H1 (cell line): ENCODE measurements at regions not wholly inside any gene's neighbourhood (a gene's known extent, or its start where the extent isn't known, plus 50 kb on each side); places are given as distances from the start of the nearest gene placed in this dataset.

ENCODE experiments used
- CTCF ChIA-PET: fragments of 300-600 bp; sonication (Branson Sonifier 250); formaldehyde crosslinking; loops from one replicate; lab custom pipeline; 2021; ENCODE audit not compliant: partially characterized antibody; lab: Charles Lee
- POLR2A ChIA-PET: fragments of 300-600 bp; sonication (Branson Sonifier 250); formaldehyde crosslinking; loops from one replicate; lab custom pipeline; 2021; ENCODE audit warnings: inconsistent platforms; ENCODE audit not compliant: partially characterized antibody; lab: Charles Lee
- DNase-seq, 2 experiments: peaks; one replicate each; pipeline versions ENCODE4 v3.0.0 to v3.0.0-alpha.2; 2010 to 2022; ENCODE audit warnings: low spot score in 2 of 2, low read depth in 1 of 2, mixed read lengths in 1 of 2
- FAIRE-seq: peaks from 2 replicates; lab custom pipeline; 2011; peaks lifted over from hg19 to GRCh38; lab: Jason Lieb, UNC
- H2AFZ ChIP-seq: 2 replicates; pipeline ENCODE4 v1.8.1; 2012; ENCODE audit warnings: low read length, inconsistent platforms
- H2AK5ac ChIP-seq: 2 replicates; pipeline ENCODE4 v1.6.1; 2013; ENCODE audit warnings: low read depth, low read length
- H2BK120ac ChIP-seq: replicated peaks from 2 replicates; pipeline ENCODE3; 2013; ENCODE audit warnings: low read depth, low read length, inconsistent platforms
- H2BK12ac ChIP-seq: 2 replicates; pipeline ENCODE4 v1.6.1; 2013; ENCODE audit warnings: low read depth, low read length
- H2BK15ac ChIP-seq: 2 replicates; pipeline ENCODE4 v1.6.1; 2013; ENCODE audit warnings: low read length
- H2BK20ac ChIP-seq: 2 replicates; pipeline ENCODE4 v1.6.1; 2013; ENCODE audit warnings: low read length
- H2BK5ac ChIP-seq: 2 replicates; pipeline ENCODE4 v1.6.1; 2013; ENCODE audit warnings: low read depth, low read length
- H3K14ac ChIP-seq: 2 replicates; pipeline ENCODE4 v1.6.1; 2013; ENCODE audit warnings: inconsistent platforms; ENCODE audit not compliant: insufficient read length
- H3K18ac ChIP-seq: 2 replicates; pipeline ENCODE4 v1.6.1; 2013; ENCODE audit warnings: low read length; ENCODE audit errors: extremely low read depth
- H3K23ac ChIP-seq: 2 replicates; pipeline ENCODE4 v1.6.1; 2013; ENCODE audit warnings: inconsistent platforms; ENCODE audit not compliant: insufficient read length
- H3K23me2 ChIP-seq: 2 replicates; pipeline ENCODE4 v1.6.1; 2013; ENCODE audit warnings: low read depth, low read length
- H3K27ac ChIP-seq: 2 replicates; pipeline ENCODE4 v1.6.1; 2011; ENCODE audit warnings: low read depth, low read length, inconsistent platforms
- H3K27me3 ChIP-seq, 4 experiments: replicated peaks in 1 of 4; 1 replicate in 1 of 4; 2 replicates in 3 of 4; pipeline versions ENCODE4 v1.6.1 to v1.8.1; 2011 to 2013; ENCODE audit warnings: low read length in 3 of 4, mild to moderate bottlenecking in 3 of 4, inconsistent platforms in 2 of 4, mixed read lengths in 2 of 4, moderate library complexity in 1 of 4; ENCODE audit not compliant: control insufficient read depth in 3 of 4, insufficient read depth in 3 of 4; ENCODE audit errors: extremely low read depth in 1 of 4
- H3K36me3 ChIP-seq, 4 experiments: 2 replicates each; pipeline versions ENCODE4 v1.6.1 to v1.8.1; 2011 to 2013; ENCODE audit warnings: mild to moderate bottlenecking in 4 of 4, low read length in 3 of 4, moderate library complexity in 2 of 4, control low read depth in 1 of 4, inconsistent platforms in 1 of 4; ENCODE audit not compliant: insufficient read depth in 4 of 4, control insufficient read depth in 2 of 4
- H3K4ac ChIP-seq: replicated peaks from 2 replicates; pipeline ENCODE3; 2013; ENCODE audit warnings: low read length, low read depth, mixed read lengths, inconsistent platforms; ENCODE audit not compliant: insufficient read length
- H3K4me1 ChIP-seq, 4 experiments: replicated peaks in 1 of 4; 1 replicate in 1 of 4; 2 replicates in 3 of 4; pipeline versions ENCODE4 v1.6.1 to v1.8.1; 2011 to 2013; ENCODE audit warnings: low read length in 3 of 4, inconsistent platforms in 2 of 4, mixed read lengths in 1 of 4; ENCODE audit not compliant: insufficient read depth in 4 of 4, control insufficient read depth in 3 of 4
- H3K4me2 ChIP-seq, 2 experiments: 2 replicates each; pipeline versions ENCODE4 v1.6.1 to v1.8.1; 2011 to 2013; ENCODE audit warnings: low read depth in 2 of 2, low read length in 2 of 2, control low read depth in 1 of 2, inconsistent platforms in 1 of 2, mild to moderate bottlenecking in 1 of 2; ENCODE audit not compliant: insufficient read depth in 1 of 2
- H3K4me3 ChIP-seq, 4 experiments: fragments of 200-600, 300-600 bp in 1 of 4; sonication (generic), shearing (Covaris generic), sonication (Bioruptor Twin) in 1 of 4; 2 replicates each; pipeline versions ENCODE4 v1.5.1 to v1.8.1; 2011 to 2016; ENCODE audit warnings: low read length in 4 of 4, low read depth in 3 of 4, control low read depth in 2 of 4, inconsistent platforms in 2 of 4, mild to moderate bottlenecking in 2 of 4, mixed read lengths in 1 of 4, moderate library complexity in 1 of 4; ENCODE audit not compliant: insufficient read depth in 2 of 4; ENCODE audit errors: extremely low read depth in 1 of 4
- H3K56ac ChIP-seq: replicated peaks from 2 replicates; pipeline ENCODE3; 2013; ENCODE audit warnings: low read depth, mild to moderate bottlenecking, mixed read lengths, low read length, inconsistent platforms; ENCODE audit not compliant: insufficient read length
- H3K79me1 ChIP-seq: 2 replicates; pipeline ENCODE4 v1.6.1; 2013; ENCODE audit warnings: low read depth, low read length, control low read depth
- H3K79me2 ChIP-seq, 2 experiments: 2 replicates each; pipeline versions ENCODE4 v1.6.1 to v1.8.1; 2012 to 2013; ENCODE audit warnings: low read length in 2 of 2, mild to moderate bottlenecking in 2 of 2, inconsistent platforms in 1 of 2; ENCODE audit not compliant: insufficient read depth in 2 of 2, control insufficient read depth in 1 of 2
- H3K9ac ChIP-seq, 4 experiments: replicated peaks in 1 of 4; 1 replicate in 1 of 4; 2 replicates in 3 of 4; pipeline versions ENCODE4 v1.6.1 to v1.8.1; 2011 to 2013; ENCODE audit warnings: low read depth in 3 of 4, low read length in 3 of 4, control low read depth in 2 of 4, mild to moderate bottlenecking in 2 of 4, moderate library complexity in 2 of 4, inconsistent platforms in 1 of 4; ENCODE audit errors: extremely low read depth in 1 of 4
- H3K9me3 ChIP-seq, 2 experiments: 2 replicates each; pipeline versions ENCODE4 v1.6.1 to v1.8.1; 2012 to 2013; ENCODE audit warnings: mild to moderate bottlenecking in 2 of 2, moderate library complexity in 2 of 2, control low read depth in 1 of 2, inconsistent platforms in 1 of 2, low read depth in 1 of 2, low read length in 1 of 2, mixed read lengths in 1 of 2; ENCODE audit not compliant: insufficient read depth in 2 of 2
- H4K20me1 ChIP-seq, 2 experiments: replicated peaks in 1 of 2; 2 replicates each; pipeline versions ENCODE3 to v1.8.1; 2011 to 2013; ENCODE audit warnings: inconsistent platforms in 2 of 2, low read length in 2 of 2, mild to moderate bottlenecking in 1 of 2; ENCODE audit not compliant: insufficient read depth in 2 of 2, control insufficient read depth in 1 of 2
- H4K5ac ChIP-seq: 2 replicates; pipeline ENCODE4 v1.6.1; 2013; ENCODE audit warnings: low read length, low read depth, mixed read lengths, inconsistent platforms; ENCODE audit not compliant: insufficient read length
- H4K8ac ChIP-seq: 2 replicates; pipeline ENCODE4 v1.8.0; 2013; ENCODE audit warnings: mild to moderate bottlenecking, moderate library complexity, low read length, inconsistent platforms; ENCODE audit not compliant: insufficient read depth; ENCODE audit errors: extremely low read depth
- H4K91ac ChIP-seq: replicated peaks from 2 replicates; pipeline ENCODE3; 2013; ENCODE audit warnings: low read length, mixed read lengths, inconsistent platforms; ENCODE audit not compliant: insufficient read length
- CBX5 ChIP-seq: fragments of 300-800, 300-1000 bp; sonication (generic); IDR thresholded peaks from 2 replicates; pipeline ENCODE4 v1.7.1; 2016; ENCODE audit warnings: antibody characterized with exemption, low read length, low read depth
- FOSL1 ChIP-seq: IDR thresholded peaks from 2 replicates; pipeline ENCODE4 v1.6.1; 2011; ENCODE audit warnings: mild to moderate bottlenecking, low read depth, low read length, moderate library complexity; ENCODE audit not compliant: insufficient read depth
- GTF2F1 ChIP-seq: IDR thresholded peaks from 2 replicates; pipeline ENCODE4 v1.6.1; 2012; ENCODE audit warnings: low read depth, low read length, improper control_type of control experiment, borderline replicate concordance
- NANOG ChIP-seq: IDR thresholded peaks from 2 replicates; pipeline ENCODE4 v1.6.1; 2011; ENCODE audit warnings: low read length, low read depth, mild to moderate bottlenecking, inconsistent platforms; ENCODE audit not compliant: insufficient read depth, poor library complexity, severe bottlenecking
- NRF1 ChIP-seq: IDR thresholded peaks from 2 replicates; pipeline ENCODE4 v1.6.1; 2011; ENCODE audit warnings: mild to moderate bottlenecking, low read depth, low read length, improper control_type of control experiment
- POLR2AphosphoS5 ChIP-seq: IDR thresholded peaks from 2 replicates; pipeline ENCODE4 v1.6.1; 2011; ENCODE audit warnings: low read depth, low read length
- POU5F1 ChIP-seq: IDR thresholded peaks from 2 replicates; pipeline ENCODE4 v1.6.1; 2011; ENCODE audit warnings: low read depth, mild to moderate bottlenecking, low read length, moderate library complexity
- RNF2 ChIP-seq: fragments of 200-900, 300-1000 bp; sonication (generic); IDR thresholded peaks from 2 replicates; pipeline ENCODE4 v1.7.1; 2016; ENCODE audit warnings: borderline replicate concordance, low read depth, mild to moderate bottlenecking, antibody characterized with exemption, low read length; ENCODE audit not compliant: poor library complexity, severe bottlenecking; ENCODE audit errors: missing control alignments
- SIRT6 ChIP-seq: IDR thresholded peaks from one replicate; pipeline ENCODE4 v1.7.1; 2012; ENCODE audit warnings: low read length, inconsistent platforms
- SP1 ChIP-seq: IDR thresholded peaks from 2 replicates; pipeline ENCODE4 v1.6.1; 2011; ENCODE audit warnings: low read depth, low read length
- SP4 ChIP-seq: IDR thresholded peaks from 2 replicates; pipeline ENCODE4 v1.6.1; 2012; ENCODE audit warnings: low read length, inconsistent platforms
- TEAD4 ChIP-seq: IDR thresholded peaks from 2 replicates; pipeline ENCODE4 v1.6.1; 2012; ENCODE audit warnings: low read depth, low read length, inconsistent platforms, mixed read lengths
- TF ChIP-seq, protein P1 (sequence below), 3 experiments: IDR thresholded peaks; 1 replicate in 2 of 3; 2 replicates in 1 of 3; pipeline versions ENCODE4 v1.5.1 to v1.6.1; 2011; ENCODE audit warnings: low read length in 3 of 3, mild to moderate bottlenecking in 3 of 3, inconsistent platforms in 2 of 3, low read depth in 1 of 3, moderate library complexity in 1 of 3; ENCODE audit not compliant: insufficient read depth in 1 of 3; ENCODE audit errors: control extremely low read depth in 1 of 3
- TF ChIP-seq, protein P2 (sequence below): IDR thresholded peaks from 2 replicates; pipeline ENCODE4 v1.6.1; 2012; ENCODE audit warnings: inconsistent platforms

DNA sequence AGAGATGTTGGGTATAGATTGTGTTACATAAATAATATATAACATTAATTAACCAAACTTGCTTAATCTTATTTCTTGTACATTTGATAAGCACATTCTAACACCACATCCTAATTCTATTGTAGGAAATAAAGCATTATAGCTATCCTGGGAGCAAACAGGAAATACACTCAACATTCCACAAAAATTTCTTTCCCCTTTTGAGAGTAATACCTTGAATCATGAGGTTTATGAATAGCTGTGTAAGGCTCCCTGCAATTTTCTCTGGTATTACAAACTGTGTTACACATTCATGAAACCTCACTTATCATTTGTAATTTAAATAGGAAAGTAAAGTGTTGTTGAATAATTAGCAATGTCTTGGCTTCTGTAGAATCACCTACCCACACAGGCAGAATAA, 95.1 kb downstream of the TMEM47 start:
- H2BK120ac ChIP-seq = no peak overlapping the region
- H4K5ac ChIP-seq = no peak overlapping the region
- FAIRE-seq = no peak
- H3K27ac ChIP-seq = no peak overlapping the region
- no peak overlapping the region for H3K9ac ChIP-seq
- no peak overlapping the region for H2AFZ ChIP-seq
- no peak overlapping the region for H3K4me3 ChIP-seq
- H3K4me1 ChIP-seq = peaks cover 0 to 14% (median 8%) of the 10 kb centered on the region in 4 experiments; a peak in 4 of 7 replicates
- no peak overlapping the region for H3K4me2 ChIP-seq
- no peaks in the 10 kb centered on the region for H3K79me1 ChIP-seq
- no peak overlapping the region for H2AK5ac ChIP-seq
- no peak overlapping the region for H2BK20ac ChIP-seq
- H3K18ac ChIP-seq = no peak overlapping the region
- H3K56ac ChIP-seq = no peak overlapping the region
- ChIA-PET CTCF (no interaction called here), POLR2A (no interaction called here)
- H4K91ac ChIP-seq = no peak overlapping the region
- H2BK5ac ChIP-seq = no peak overlapping the region
- H3K36me3 ChIP-seq = no peaks in the 10 kb centered on the region
- no peak for DNase-seq
- no peak overlapping the region for H3K4ac ChIP-seq
- no peak overlapping the region for H2BK12ac ChIP-seq
- H3K9me3 ChIP-seq = no peaks in the 10 kb centered on the region
- H3K79me2 ChIP-seq = no peaks in the 10 kb centered on the region
- no peak overlapping the region for H3K23ac ChIP-seq
- no peaks in the 10 kb centered on the region for H3K23me2 ChIP-seq
- H2BK15ac ChIP-seq = no peak overlapping the region
- no peak overlapping the region for H4K8ac ChIP-seq
- H3K14ac ChIP-seq = no peak overlapping the region
- H4K20me1 ChIP-seq = no peaks in the 10 kb centered on the region
- H3K27me3 ChIP-seq = peaks cover 0 to 2% (median 0%) of the 10 kb centered on the region in 4 experiments; a peak in 1 of 7 replicates
- TF ChIP-seq FOSL1 = no peak
- no peak for TF ChIP-seq TEAD4
- TF ChIP-seq GTF2F1 = no peak
- no peak for TF ChIP-seq CBX5
- TF ChIP-seq RNF2 = no peak
- TF ChIP-seq POLR2AphosphoS5 = no peak
- TF ChIP-seq SIRT6 = no peak
- no peak for TF ChIP-seq NRF1
- TF ChIP-seq SP4 = no peak
- TF ChIP-seq NANOG = no peak
- TF ChIP-seq, protein P1, sequence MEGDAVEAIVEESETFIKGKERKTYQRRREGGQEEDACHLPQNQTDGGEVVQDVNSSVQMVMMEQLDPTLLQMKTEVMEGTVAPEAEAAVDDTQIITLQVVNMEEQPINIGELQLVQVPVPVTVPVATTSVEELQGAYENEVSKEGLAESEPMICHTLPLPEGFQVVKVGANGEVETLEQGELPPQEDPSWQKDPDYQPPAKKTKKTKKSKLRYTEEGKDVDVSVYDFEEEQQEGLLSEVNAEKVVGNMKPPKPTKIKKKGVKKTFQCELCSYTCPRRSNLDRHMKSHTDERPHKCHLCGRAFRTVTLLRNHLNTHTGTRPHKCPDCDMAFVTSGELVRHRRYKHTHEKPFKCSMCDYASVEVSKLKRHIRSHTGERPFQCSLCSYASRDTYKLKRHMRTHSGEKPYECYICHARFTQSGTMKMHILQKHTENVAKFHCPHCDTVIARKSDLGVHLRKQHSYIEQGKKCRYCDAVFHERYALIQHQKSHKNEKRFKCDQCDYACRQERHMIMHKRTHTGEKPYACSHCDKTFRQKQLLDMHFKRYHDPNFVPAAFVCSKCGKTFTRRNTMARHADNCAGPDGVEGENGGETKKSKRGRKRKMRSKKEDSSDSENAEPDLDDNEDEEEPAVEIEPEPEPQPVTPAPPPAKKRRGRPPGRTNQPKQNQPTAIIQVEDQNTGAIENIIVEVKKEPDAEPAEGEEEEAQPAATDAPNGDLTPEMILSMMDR (IDR thresholded peaks at IDR 0.05; ENCODE audit: control extremely low read depth in 1 of 3, insufficient read depth in 1 of 3, low read depth in 1 of 3, low read length in 3 of 3) = no peak
- no peak for TF ChIP-seq POU5F1
- TF ChIP-seq SP1 = no peak
- TF ChIP-seq, protein P2, sequence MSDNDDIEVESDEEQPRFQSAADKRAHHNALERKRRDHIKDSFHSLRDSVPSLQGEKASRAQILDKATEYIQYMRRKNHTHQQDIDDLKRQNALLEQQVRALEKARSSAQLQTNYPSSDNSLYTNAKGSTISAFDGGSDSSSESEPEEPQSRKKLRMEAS = no peak
